ENCODE measurements at regions not wholly inside any gene's neighbourhood (a gene's known extent, or its start where the extent isn't known, plus 50 kb on each side); places are given as distances from the start of the nearest gene placed in this dataset.

DNA sequence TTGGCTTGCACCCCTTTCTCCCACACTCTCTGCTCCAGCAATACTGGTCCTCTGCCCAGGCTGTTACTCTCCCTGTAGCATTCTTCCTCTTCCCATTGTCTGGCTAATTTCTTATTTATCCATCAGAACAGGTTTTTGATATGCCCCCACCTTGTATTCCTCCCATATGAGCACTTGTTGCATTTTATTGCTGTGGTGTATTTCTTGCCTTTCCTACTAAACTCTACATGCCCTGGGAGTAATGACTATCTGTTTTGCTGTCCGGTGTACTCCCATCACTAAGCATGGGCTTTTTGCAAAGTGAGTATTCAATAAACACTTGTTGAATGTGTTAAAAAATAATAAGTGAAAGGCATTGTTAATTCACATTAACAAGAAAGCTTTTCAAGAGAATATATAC lies 104.3 kb upstream of the RANBP3L start:
- TF ChIP-seq CTCF (conservative IDR thresholded peaks at IDR 0.05), result no peak
- TF ChIP-seq EZH2 (IDR thresholded peaks at IDR 0.05; ENCODE audit: low read depth), result no peak
